Keratinocyte (primary cell): ENCODE measurements at regions not wholly inside any gene's neighbourhood (a gene's known extent, or its start where the extent isn't known, plus 50 kb on each side); places are given as distances from the start of the nearest gene placed in this dataset.

Experiments used
- DNase-seq: peaks from one replicate; pipeline ENCODE4 v3.0.0-alpha.2; 2011; ENCODE audit warnings: low read depth, missing footprints, low spot score
- FAIRE-seq: peaks from 2 replicates; lab custom pipeline; 2011; peaks lifted over from hg19 to GRCh38; lab: Jason Lieb, UNC
- H2AFZ ChIP-seq: 2 replicates; pipeline ENCODE4 v1.6.0; 2012; ENCODE audit warnings: low read length, control low read depth, inconsistent platforms; ENCODE audit not compliant: control insufficient read depth
- H3K27ac ChIP-seq: 2 replicates; pipeline ENCODE4 v1.5.1; 2011; ENCODE audit warnings: low read length; ENCODE audit not compliant: control insufficient read depth, insufficient read depth
- H3K27me3 ChIP-seq: 3 replicates; pipeline ENCODE4 v1.6.0; 2011; ENCODE audit warnings: low read length; ENCODE audit not compliant: control insufficient read depth, insufficient read depth; ENCODE audit errors: extremely low read depth
- H3K36me3 ChIP-seq, 2 experiments: 2 replicates in 1 of 2; 3 replicates in 1 of 2; pipeline ENCODE4 v1.5.1; 2011; ENCODE audit warnings: low read length in 2 of 2, mild to moderate bottlenecking in 1 of 2; ENCODE audit not compliant: control insufficient read depth in 2 of 2, insufficient read depth in 2 of 2; ENCODE audit errors: extremely low read depth in 1 of 2
- H3K4me1 ChIP-seq: 3 replicates; pipeline ENCODE4 v1.5.1; 2011; ENCODE audit warnings: low read length; ENCODE audit not compliant: control insufficient read depth, insufficient read depth; ENCODE audit errors: extremely low read depth
- H3K4me2 ChIP-seq: 3 replicates; pipeline ENCODE4 v1.6.0; 2011; ENCODE audit warnings: low read depth, low read length; ENCODE audit not compliant: control insufficient read depth, insufficient read depth; ENCODE audit errors: extremely low read depth
- H3K4me3 ChIP-seq, 3 experiments: fragments of 200-600 bp in 1 of 3; sonication (generic) in 1 of 3; 2 replicates in 2 of 3; 3 replicates in 1 of 3; pipeline ENCODE4 v1.5.1; 2011 to 2016; ENCODE audit warnings: low read length in 3 of 3, mild to moderate bottlenecking in 3 of 3, control low read depth in 2 of 3, inconsistent platforms in 1 of 3, low read depth in 1 of 3, mixed read lengths in 1 of 3, mixed run types in 1 of 3, moderate library complexity in 1 of 3; ENCODE audit not compliant: control insufficient read depth in 2 of 3, insufficient read depth in 2 of 3; ENCODE audit errors: extremely low read depth in 1 of 3
- H3K79me2 ChIP-seq: 2 replicates; pipeline ENCODE4 v1.6.0; 2012; ENCODE audit warnings: low read length; ENCODE audit not compliant: control insufficient read depth, insufficient read depth
- H3K9ac ChIP-seq: 3 replicates; pipeline ENCODE4 v1.6.0; 2011; ENCODE audit warnings: low read length; ENCODE audit not compliant: control insufficient read depth, insufficient read depth; ENCODE audit errors: extremely low read depth
- H3K9me1 ChIP-seq: 3 replicates; pipeline ENCODE4 v1.6.0; 2011; ENCODE audit warnings: low read length; ENCODE audit not compliant: control insufficient read depth, insufficient read depth; ENCODE audit errors: extremely low read depth
- H3K9me3 ChIP-seq: 2 replicates; pipeline ENCODE4 v1.5.1; 2012; ENCODE audit warnings: low read depth, low read length; ENCODE audit not compliant: control insufficient read depth
- H4K20me1 ChIP-seq: 3 replicates; pipeline ENCODE4 v1.6.0; 2011; ENCODE audit warnings: low read length; ENCODE audit not compliant: control insufficient read depth, insufficient read depth; ENCODE audit errors: extremely low read depth
- EZH2 ChIP-seq: IDR thresholded peaks from one replicate; pipeline ENCODE4 v1.6.1; 2012; ENCODE audit warnings: inconsistent platforms, mild to moderate bottlenecking, low read length, moderate library complexity
- dilution Hi-C: fragments of 300-500 bp; cut with MboI; formaldehyde crosslinking; loops from one replicate; pipeline ENCODE4 v1.7.0; 2020; ENCODE audit warnings: low sequenced_read_pairs; ENCODE audit not compliant: extremely low pct_ligation_motif_present
- TF ChIP-seq, protein P1 (sequence below), 3 experiments: IDR thresholded peaks in 1 of 3; conservative IDR thresholded peaks in 1 of 3; optimal IDR thresholded peaks in 1 of 3; 2 replicates in 2 of 3; 3 replicates in 1 of 3; pipeline versions ENCODE3 to v1.5.1; 2011; ENCODE audit warnings: low read length in 3 of 3, mild to moderate bottlenecking in 3 of 3, moderate library complexity in 2 of 3, control low read depth in 1 of 3, inconsistent platforms in 1 of 3; ENCODE audit not compliant: insufficient read depth in 2 of 3; ENCODE audit errors: extremely low read depth in 1 of 3

DNA sequence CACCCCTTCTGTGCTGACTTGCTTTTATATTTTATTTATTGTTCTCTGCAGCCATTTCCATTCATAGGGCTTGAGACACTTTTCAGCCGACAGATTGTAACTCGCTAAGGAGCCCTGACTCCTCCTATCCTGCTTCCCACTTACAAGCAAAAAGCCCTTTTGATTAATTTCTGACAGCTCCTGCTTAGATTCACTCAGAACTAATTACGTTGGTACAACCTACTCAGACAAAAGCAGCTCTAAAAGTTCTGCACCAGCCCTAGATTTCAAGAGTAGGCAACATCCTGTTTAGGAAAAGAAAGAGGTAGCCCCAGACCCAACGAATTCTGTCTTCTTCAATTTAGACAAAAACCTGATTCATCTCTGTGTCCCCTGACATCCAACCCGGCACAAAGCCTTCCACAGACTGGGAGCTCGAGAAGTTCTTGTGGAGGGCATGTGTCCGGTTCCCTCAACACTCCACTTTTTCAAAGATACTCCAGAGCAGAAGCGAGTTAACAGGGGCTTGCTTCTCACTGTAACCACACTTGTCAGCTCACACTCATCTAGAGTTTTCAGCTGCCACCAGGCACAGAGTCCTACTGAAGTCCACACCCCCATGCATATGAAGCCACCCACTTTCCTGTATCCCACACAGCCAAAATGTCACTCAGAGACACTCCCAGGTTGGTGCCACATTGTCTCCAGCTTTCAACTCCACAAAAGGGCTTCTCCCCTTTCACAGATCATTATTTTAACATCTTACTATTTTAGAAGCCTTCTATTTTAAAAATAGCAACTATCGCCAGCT, 113.6 kb upstream of the NFE2L3 start:
- no peak for FAIRE-seq
- Histone ChIP-seq H3K9me3 (no peaks in the 10 kb centered on the region), H3K4me1 (no peaks in the 10 kb centered on the region), H3K4me2 (peak overlapping the region; percentile 17), H3K36me3 (no peaks in the 10 kb centered on the region), H3K4me3 (no peak overlapping the region), H3K9ac (no peak overlapping the region), H4K20me1 (no peaks in the 10 kb centered on the region), H3K27ac (no peak overlapping the region), H3K27me3 (peaks cover 9% of the 10 kb centered on the region), H2AFZ (no peak overlapping the region), H3K79me2 (no peaks in the 10 kb centered on the region), H3K9me1 (no peaks in the 10 kb centered on the region)
- DNase-seq = no peak
- TF ChIP-seq, protein P1, sequence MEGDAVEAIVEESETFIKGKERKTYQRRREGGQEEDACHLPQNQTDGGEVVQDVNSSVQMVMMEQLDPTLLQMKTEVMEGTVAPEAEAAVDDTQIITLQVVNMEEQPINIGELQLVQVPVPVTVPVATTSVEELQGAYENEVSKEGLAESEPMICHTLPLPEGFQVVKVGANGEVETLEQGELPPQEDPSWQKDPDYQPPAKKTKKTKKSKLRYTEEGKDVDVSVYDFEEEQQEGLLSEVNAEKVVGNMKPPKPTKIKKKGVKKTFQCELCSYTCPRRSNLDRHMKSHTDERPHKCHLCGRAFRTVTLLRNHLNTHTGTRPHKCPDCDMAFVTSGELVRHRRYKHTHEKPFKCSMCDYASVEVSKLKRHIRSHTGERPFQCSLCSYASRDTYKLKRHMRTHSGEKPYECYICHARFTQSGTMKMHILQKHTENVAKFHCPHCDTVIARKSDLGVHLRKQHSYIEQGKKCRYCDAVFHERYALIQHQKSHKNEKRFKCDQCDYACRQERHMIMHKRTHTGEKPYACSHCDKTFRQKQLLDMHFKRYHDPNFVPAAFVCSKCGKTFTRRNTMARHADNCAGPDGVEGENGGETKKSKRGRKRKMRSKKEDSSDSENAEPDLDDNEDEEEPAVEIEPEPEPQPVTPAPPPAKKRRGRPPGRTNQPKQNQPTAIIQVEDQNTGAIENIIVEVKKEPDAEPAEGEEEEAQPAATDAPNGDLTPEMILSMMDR (optimal IDR thresholded peaks at IDR 0.05 in 1 of 3, IDR thresholded peaks at IDR 0.05 in 1 of 3, conservative IDR thresholded peaks at IDR 0.05 in 1 of 3; ENCODE audit: extremely low read depth in 1 of 3, insufficient read depth in 2 of 3, low read length in 3 of 3) = no peak
- no peak for TF ChIP-seq EZH2
- dilution Hi-C loops = no loop called here

DNA sequence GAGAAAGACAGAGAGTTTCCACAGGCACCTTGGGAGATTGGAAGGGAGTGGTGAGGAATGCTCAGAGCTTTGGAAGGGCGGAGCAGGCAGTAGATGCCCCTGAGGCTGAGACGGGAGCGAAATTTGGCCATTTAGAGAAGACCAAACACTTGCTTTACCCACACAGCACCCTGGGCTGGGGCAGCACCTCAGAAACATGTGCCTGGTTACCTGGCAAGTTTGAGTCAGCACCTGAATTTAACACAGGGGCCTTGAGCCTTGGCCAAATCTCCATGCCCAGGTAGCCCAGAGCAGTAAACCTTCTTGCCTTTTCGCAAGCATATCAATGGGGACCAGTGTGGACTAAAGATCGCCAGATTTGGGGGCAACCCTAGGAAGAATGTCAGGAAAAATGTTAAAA, 111.9 kb upstream of the NFE2L3 start:
- Histone ChIP-seq H4K20me1 (no peaks in the 10 kb centered on the region), H3K9me3 (no peaks in the 10 kb centered on the region), H3K4me2 (no peak overlapping the region), H3K9ac (no peak overlapping the region), H3K4me3 (no peak overlapping the region), H3K27me3 (peaks cover 9% of the 10 kb centered on the region), H3K9me1 (no peaks in the 10 kb centered on the region), H2AFZ (no peak overlapping the region), H3K36me3 (no peaks in the 10 kb centered on the region), H3K4me1 (no peaks in the 10 kb centered on the region), H3K27ac (no peak overlapping the region), H3K79me2 (no peaks in the 10 kb centered on the region)
- DNase-seq (no peak), FAIRE-seq (no peak)
- dilution Hi-C loops = no loop called here
- TF ChIP-seq, protein P1 (optimal IDR thresholded peaks at IDR 0.05 in 1 of 3, IDR thresholded peaks at IDR 0.05 in 1 of 3, conservative IDR thresholded peaks at IDR 0.05 in 1 of 3; ENCODE audit: extremely low read depth in 1 of 3, insufficient read depth in 2 of 3, low read length in 3 of 3) = no peak
- TF ChIP-seq EZH2 = no peak
